Activated T-cell treated with anti-CD3 and anti-CD28 coated beads, Interleukin-2, amount 50 U/mL, for 72 hours (primary cell): ENCODE measurements at regions not wholly inside any gene's neighbourhood (a gene's known extent, or its start where the extent isn't known, plus 50 kb on each side); places are given as distances from the start of the nearest gene placed in this dataset.

Experiments used
- ATAC-seq, 2 donors: fragments of 150-1000 bp; cut with Tn5 transposase; replicated peaks in 1 of 2; 2 replicates each; pipeline ENCODE4 v1.10.0; 2021; ENCODE audit warnings: moderate library complexity in 2 of 2, mild to moderate bottlenecking in 1 of 2
- DNase-seq, 2 donors: peaks; one replicate each; pipeline ENCODE4 v3.0.0; 2021 to 2022; ENCODE audit warnings: mixed read lengths in 1 of 2
- H3K27ac Mint-ChIP-seq: one replicate; pipeline ENCODE4 v1.8.0; 2022; ENCODE audit warnings: mild to moderate bottlenecking, moderate library complexity, mixed read lengths
- H3K27me3 Mint-ChIP-seq: one replicate; pipeline ENCODE4 v1.8.0; 2022; ENCODE audit warnings: low read depth, mixed read lengths
- H3K36me3 Mint-ChIP-seq, 2 donors: one replicate each; pipeline ENCODE4 v1.8.0; 2022; ENCODE audit warnings: mixed read lengths in 2 of 2, mild to moderate bottlenecking in 1 of 2; ENCODE audit not compliant: insufficient read depth in 2 of 2
- H3K4me1 Mint-ChIP-seq: one replicate; pipeline ENCODE4 v1.8.0; 2022; ENCODE audit warnings: low read depth, mixed read lengths
- H3K4me3 Mint-ChIP-seq, 2 donors: one replicate each; pipeline ENCODE4 v1.8.0; 2022; ENCODE audit warnings: mild to moderate bottlenecking in 2 of 2, mixed read lengths in 2 of 2, moderate library complexity in 2 of 2
- H3K9me3 Mint-ChIP-seq, 2 donors: one replicate each; pipeline ENCODE4 v1.8.0; 2022; ENCODE audit warnings: mixed read lengths in 2 of 2

- Mint-ChIP-seq H3K4me1 (peaks cover 7% of the 10 kb centered on the region), H3K27ac (no peak overlapping the region), H3K4me3 (no peak overlapping the region), H3K27me3 (peaks cover 64% of the 10 kb centered on the region), H3K9me3 (peaks cover 8 to 9% of the 10 kb centered on the region in 2 donors), H3K36me3 (peaks cover 10 to 14% of the 10 kb centered on the region in 2 donors)
- DNase-seq (no peak), ATAC-seq (peak; percentile 29 to 35)
Observed at GRCh38 chr10:69703766-69704630, 74.0 kb downstream of the FAM241B start.

- H3K36me3 Mint-ChIP-seq: peaks cover 3 to 6% of the 10 kb centered on the region in 2 donors
- H3K27me3 Mint-ChIP-seq: peaks cover 49% of the 10 kb centered on the region
- no peak overlapping the region for H3K27ac Mint-ChIP-seq
- DNase-seq (no peak), ATAC-seq (no peak)
- H3K4me1 Mint-ChIP-seq: peaks cover under 1% of the 10 kb centered on the region
- peaks cover 2% of the 10 kb centered on the region in 2 donors for H3K9me3 Mint-ChIP-seq
- no peak overlapping the region for H3K4me3 Mint-ChIP-seq
Observed at GRCh38 chr10:69709366-69709941, 79.4 kb downstream of the FAM241B start.

DNA sequence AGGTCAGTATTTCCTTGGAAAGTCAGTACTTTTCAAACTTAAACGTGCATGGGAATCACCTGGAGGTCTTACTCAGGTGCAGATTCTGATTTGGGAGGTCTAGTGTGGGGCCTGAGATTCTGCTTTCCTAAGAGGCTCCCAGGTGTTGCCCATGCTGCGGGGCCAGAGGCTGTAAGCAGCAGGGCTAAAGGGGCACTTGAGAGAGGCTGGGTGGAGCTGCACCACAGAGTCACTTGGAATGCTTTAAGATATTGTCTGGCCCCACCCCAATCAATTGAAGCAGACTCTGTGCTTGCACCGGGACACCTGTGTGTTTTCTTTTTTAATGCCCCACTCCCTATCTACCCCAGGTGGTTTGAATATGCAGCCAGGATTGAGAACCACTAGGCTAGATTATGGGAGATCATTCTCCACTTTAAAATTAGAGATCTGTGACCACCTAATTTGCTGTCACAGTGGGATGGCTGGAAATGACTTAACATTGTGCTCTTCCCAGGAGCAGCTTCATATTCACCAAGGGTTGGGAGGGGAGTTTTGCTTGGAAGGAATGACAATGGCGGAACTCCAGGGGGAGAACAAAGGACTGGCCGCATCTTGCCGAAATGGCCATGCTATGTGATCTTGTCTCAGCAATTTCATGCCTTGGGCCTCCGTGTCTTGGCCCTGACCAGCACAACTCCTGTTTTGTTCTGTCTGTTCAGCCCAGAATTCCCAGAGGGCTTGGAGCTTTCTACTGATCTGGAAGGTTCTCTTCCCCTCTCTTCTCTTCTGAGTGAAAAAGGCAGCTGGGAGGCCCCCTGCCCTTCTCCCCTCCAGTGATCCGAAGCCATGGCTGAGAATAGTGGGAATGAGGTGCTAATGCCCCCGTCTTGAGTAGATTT, 80.2 kb downstream of the FAM241B start:
- Mint-ChIP-seq H3K4me1 (no peaks in the 10 kb centered on the region), H3K36me3 (peaks cover 1 to 2% of the 10 kb centered on the region in 2 donors), H3K27me3 (peaks cover 49% of the 10 kb centered on the region), H3K9me3 (no peaks in the 10 kb centered on the region), H3K4me3 (no peak overlapping the region), H3K27ac (no peak overlapping the region)
- ATAC-seq (no peak), DNase-seq (no peak)

DNA sequence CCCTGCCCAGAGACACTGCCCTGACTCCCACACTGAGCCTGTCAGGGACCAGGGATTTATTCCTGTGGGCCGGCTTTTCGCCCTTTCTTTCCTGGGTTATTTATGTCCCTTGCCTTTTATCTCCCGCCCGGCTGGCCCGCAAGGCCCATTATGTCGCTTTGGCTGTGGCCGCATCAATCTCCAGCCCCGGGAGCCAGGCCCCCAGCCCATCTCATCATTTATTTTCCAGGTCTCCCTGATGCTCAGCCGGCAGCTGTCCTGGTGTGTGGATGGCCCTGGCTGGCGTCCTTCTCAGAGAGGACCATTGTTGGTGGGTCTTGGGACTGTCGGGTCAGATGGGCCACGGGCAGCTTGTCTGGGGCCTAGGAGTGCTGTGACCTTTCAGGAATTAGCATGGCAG, 82.3 kb downstream of the FAM241B start:
- no peaks in the 10 kb centered on the region for H3K36me3 Mint-ChIP-seq
- no peak for ATAC-seq
- no peak overlapping the region for H3K4me3 Mint-ChIP-seq
- peaks cover 30% of the 10 kb centered on the region for H3K27me3 Mint-ChIP-seq
- H3K27ac Mint-ChIP-seq: no peak overlapping the region
- H3K4me1 Mint-ChIP-seq: no peaks in the 10 kb centered on the region
- H3K9me3 Mint-ChIP-seq: no peaks in the 10 kb centered on the region
- DNase-seq: no peak

DNA sequence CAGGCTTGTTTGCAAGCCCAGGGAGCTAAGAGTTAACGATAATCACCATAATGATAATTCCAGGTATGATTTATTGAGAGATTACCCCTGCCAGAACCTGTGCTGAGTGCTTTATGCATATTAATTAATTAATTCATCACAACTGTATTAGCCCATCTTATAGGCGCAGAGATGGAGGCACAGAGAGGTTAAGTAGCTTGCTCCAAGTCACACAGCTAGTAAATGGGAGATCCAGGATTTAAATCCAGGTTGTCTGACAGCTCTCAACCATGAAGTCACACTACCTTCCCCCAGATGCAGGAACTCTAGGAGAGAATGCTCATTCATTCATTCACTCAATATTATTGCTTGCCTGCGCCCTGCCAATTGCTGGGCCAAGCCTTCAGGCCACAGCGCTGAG, 84.5 kb downstream of the FAM241B start:
- DNase-seq (no peak), ATAC-seq (no peak)
- Mint-ChIP-seq H3K36me3 (no peaks in the 10 kb centered on the region), H3K4me1 (no peaks in the 10 kb centered on the region), H3K9me3 (no peaks in the 10 kb centered on the region), H3K27me3 (peaks cover 11% of the 10 kb centered on the region), H3K4me3 (no peak overlapping the region), H3K27ac (no peak overlapping the region)

- Mint-ChIP-seq H3K27ac (no peak overlapping the region), H3K4me3 (no peak overlapping the region), H3K9me3 (no peaks in the 10 kb centered on the region), H3K27me3 (peaks cover 13% of the 10 kb centered on the region), H3K4me1 (no peaks in the 10 kb centered on the region), H3K36me3 (no peaks in the 10 kb centered on the region)
- ATAC-seq (no peak), DNase-seq (no peak)
Observed at GRCh38 chr10:69715156-69715898, 85.3 kb downstream of the FAM241B start.

DNA sequence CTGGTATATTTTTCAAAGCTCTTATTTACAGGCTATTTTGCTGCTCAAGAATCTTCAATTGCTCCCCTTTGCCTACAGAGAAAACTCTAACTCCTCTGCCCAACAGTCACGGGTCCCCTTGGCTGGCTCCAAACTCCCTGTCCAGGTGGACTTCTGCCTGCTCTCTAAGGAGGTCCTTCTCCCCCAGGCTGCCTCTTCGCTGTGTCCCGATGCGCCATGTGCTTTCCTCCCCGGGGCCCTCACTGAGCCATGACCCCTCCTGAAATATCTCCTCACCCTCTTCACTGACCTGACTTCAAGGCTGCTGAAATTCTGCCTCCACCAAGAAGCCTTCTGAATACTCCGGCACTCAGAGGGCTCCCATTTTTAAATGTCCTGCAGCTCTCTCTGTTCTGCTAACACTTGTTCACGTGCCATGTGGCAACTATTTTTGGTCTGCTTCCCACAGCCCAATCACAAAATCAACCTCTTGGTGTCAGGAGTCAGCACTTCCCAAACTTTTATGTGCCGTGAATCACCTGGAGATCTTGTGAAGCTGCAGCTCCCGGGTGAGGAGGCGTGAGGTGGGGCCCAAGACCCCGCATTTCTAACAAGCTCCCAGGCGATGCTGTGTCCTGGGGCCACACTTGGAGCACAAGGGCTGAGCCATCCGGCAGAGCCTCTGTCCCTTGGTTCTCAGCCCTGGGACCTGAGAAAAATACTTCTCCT, 85.7 kb upstream of the COL13A1 start:
- peaks cover 8% of the 10 kb centered on the region for H3K27me3 Mint-ChIP-seq
- ATAC-seq: no peak
- DNase-seq: no peak
- H3K27ac Mint-ChIP-seq: no peak overlapping the region
- no peaks in the 10 kb centered on the region for H3K4me1 Mint-ChIP-seq
- no peak overlapping the region for H3K4me3 Mint-ChIP-seq
- no peaks in the 10 kb centered on the region for H3K9me3 Mint-ChIP-seq
- no peaks in the 10 kb centered on the region for H3K36me3 Mint-ChIP-seq

DNA sequence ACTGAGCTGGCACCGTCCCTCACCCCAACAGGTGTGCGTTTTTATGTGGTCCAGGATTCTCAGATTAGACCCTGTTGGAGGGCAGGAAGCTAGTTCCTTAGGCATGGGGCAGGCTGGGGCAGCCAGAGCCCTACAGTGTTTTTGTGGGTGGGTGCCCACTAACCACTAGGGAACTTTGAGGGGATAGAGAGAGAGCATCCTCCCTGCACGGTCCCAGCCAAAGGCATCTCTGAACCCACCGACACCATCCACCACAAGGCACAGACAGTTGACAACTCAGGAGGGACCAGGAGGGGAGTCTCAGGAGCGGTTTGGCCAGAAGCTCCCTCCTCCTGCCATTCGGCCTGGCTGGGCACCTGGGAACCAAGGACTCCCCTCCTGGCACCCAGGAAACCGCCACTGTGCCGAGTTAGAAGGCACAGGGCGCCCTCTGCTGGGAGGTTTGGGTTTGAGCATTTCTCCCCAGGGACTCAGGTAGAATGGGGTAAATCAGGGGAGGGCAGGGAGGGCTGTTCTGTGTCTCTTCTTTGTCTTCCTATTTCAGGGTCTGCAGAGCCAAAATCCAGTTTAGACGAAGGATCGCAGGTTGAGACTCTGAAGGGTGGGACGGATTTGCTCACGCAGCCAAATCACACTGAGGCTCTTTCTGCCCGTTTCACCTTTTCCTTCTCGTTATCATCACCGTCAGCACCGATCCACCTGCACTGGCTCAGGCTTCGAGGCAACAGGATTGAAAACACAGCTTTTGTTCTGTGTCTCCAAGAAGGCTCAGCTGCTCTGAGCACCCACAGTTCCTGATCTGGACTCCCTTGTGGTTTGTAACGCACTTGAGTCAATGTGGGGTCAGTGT, 84.8 kb upstream of the COL13A1 start:
- no peak overlapping the region for H3K27ac Mint-ChIP-seq

DNA sequence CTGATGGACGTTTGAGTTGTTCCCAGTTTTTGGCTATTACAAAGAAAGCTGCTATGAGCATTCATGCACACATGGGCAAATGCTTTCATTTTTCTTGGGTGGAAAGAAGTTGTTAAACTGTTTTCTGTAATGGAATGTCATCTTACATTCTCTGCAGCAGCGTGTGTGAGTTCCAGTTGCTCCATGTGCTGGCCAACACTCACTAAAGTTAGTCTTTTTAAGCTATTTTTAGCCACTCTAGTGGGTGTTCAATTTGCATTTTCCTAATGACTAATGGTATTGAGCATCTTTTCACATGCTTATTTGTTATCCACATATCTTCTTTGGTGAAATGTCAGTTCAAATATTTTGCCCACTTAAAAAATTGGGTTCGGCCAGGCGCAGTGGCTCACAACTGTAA, 82.8 kb upstream of the COL13A1 start:
- Mint-ChIP-seq H3K36me3 (no peaks in the 10 kb centered on the region), H3K4me3 (no peak overlapping the region), H3K4me1 (no peaks in the 10 kb centered on the region), H3K9me3 (no peaks in the 10 kb centered on the region), H3K27me3 (peaks cover 28% of the 10 kb centered on the region), H3K27ac (no peak overlapping the region)
- DNase-seq: no peak
- ATAC-seq: no peak

More for the DNA sequence above, 84.8 kb upstream of the COL13A1 start:
- DNase-seq (peak; percentile 61 to 71), ATAC-seq (peak; percentile 53 to 72)
- H3K4me1 Mint-ChIP-seq: no peaks in the 10 kb centered on the region
- peaks cover 12% of the 10 kb centered on the region for H3K27me3 Mint-ChIP-seq
- H3K9me3 Mint-ChIP-seq: no peaks in the 10 kb centered on the region
- H3K4me3 Mint-ChIP-seq: no peak overlapping the region
- no peaks in the 10 kb centered on the region for H3K36me3 Mint-ChIP-seq

GRCh38 chr10:69721690-69722310, 79.9 kb upstream of the COL13A1 start:
- Mint-ChIP-seq H3K36me3 (no peaks in the 10 kb centered on the region), H3K27me3 (peaks cover 50% of the 10 kb centered on the region), H3K4me3 (no peak overlapping the region), H3K9me3 (no peaks in the 10 kb centered on the region), H3K27ac (no peak overlapping the region), H3K4me1 (no peaks in the 10 kb centered on the region)
- DNase-seq (no peak), ATAC-seq (no peak)

GRCh38 chr10:69723653-69724052, 78.1 kb upstream of the COL13A1 start:
- no peak overlapping the region for H3K27ac Mint-ChIP-seq
- H3K4me1 Mint-ChIP-seq: no peaks in the 10 kb centered on the region
- no peak for DNase-seq
- no peaks in the 10 kb centered on the region for H3K9me3 Mint-ChIP-seq
- H3K27me3 Mint-ChIP-seq: peaks cover 52% of the 10 kb centered on the region
- no peak for ATAC-seq
- no peak overlapping the region for H3K4me3 Mint-ChIP-seq
- H3K36me3 Mint-ChIP-seq: no peaks in the 10 kb centered on the region
